GM18873 (cell line): ENCODE measurements at regions not wholly inside any gene's neighbourhood (a gene's known extent, or its start where the extent isn't known, plus 50 kb on each side); places are given as distances from the start of the nearest gene placed in this dataset.
"Not testable (repeated sequence)": the region's sequence is repeated elsewhere in the genome, so short reads cannot be mapped to it uniquely, and the experiment has no call there.

ENCODE experiments used
- ATAC-seq: cut with Tn5 transposase; IDR thresholded peaks from one replicate; pipeline ENCODE4 v1.9.1; 2021; ENCODE audit warnings: mild to moderate bottlenecking, moderate library complexity, moderate number of reproducible peaks; ENCODE audit not compliant: unreplicated experiment, low FRiP score

- ATAC-seq: no peak
Measured at GRCh38 chr15:66993874-66994696, 71.3 kb upstream of the SMAD3 start.

GRCh38 chr15:66994927-66995656, 70.3 kb upstream of the SMAD3 start:
- ATAC-seq: no peak

DNA sequence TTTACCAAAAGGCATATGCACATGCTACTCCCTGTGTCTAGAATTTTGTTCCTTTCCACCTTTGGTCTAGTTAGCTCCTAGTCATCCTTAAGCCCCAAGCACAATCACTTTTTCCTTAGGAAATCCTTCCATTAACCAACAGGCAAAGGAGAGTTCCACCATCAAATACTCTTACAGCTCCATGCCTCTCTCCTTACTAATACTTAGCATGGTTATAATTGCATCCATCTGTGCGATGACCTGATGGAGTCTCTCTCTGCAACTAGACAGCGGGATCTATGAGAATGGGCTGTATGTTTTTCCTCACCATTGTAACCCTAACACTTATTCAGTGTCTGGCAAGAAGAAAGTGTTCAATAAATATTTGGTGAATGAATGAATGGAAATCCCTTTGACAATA, 69.3 kb upstream of the SMAD3 start:
- ATAC-seq: no peak

GRCh38 chr15:66997212-66997611, 68.2 kb upstream of the SMAD3 start:
- ATAC-seq: no peak

DNA sequence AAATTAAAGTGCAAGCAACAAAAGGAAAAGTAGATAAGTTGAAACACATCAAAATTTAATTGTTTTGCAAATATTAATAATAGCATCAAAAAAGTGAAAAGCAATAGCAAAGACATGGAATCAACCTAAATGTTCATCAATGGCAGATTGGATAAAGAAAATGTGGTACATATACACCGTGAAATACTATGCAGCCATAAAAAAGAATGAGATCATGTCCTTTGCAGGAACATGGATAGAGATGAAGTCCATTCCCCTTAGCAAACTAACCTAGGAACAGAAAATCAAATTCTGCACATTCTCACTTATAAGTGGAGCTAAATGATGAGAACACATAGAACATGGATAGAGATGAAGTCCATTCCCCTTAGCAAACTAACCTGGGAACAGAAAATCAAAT, 67.2 kb upstream of the SMAD3 start:
- ATAC-seq: not testable (repeated sequence)

DNA sequence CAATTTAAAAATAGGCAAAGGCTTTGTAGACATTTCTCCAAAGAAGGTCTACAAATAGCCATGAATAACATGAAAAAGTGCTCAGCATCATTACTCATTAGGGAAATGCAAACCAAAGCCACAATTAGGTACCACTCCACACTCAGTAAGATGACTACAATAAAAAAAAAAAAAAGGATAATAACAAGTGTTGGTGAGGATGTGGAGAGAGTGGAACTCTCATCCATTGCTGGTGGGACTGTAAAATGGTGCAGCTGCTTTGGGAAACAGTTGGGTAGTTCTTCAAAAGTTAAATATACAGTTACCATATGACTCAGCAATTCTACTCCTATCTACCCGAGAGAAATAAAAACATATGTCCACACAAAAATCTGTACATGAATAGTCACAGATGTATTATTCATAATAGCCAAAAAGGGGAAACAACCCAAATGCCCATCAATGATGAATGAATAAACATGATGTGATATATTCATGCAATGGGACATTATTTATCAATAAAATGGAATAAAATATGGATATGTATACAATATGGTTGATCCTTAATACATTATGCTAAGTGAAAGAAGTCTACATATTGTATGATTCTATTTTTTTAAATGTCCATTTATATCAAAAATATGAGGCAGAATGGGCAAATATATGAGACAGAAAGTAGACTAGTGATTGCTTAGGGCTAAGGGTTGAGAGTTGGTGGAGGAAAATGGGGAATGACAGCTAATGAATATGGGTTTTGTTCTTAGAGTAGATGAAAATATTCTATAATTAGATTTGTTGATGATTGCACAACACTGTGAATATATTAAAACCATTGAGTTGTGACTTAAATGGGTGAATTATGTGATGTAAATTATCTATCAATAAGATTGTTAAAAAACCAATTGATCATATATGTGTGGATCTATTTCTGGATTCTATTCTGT, 66.1 kb upstream of the SMAD3 start:
- no peak for ATAC-seq

- no peak for ATAC-seq
Measured at GRCh38 chr15:67000896-67001295, 64.5 kb upstream of the SMAD3 start.

DNA sequence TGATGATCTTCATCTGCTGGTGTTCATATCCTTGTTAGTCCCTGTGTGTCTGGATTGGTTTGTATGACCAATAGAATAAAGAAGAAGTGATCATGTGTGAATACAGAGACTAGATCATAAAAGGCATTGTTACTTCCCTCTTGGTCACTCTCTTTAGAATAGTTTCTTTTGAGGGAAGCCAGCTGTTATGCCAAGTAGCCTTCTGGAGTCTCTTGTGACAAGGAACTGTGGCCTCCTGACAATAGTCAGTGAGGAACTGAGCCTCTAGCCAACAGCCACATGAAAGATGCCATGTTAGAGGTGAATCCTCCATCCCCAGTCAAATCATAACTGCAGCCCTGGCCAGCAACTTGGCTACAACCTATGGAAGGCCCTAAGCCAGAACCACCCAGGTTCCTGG, 63.0 kb upstream of the SMAD3 start:
- no peak for ATAC-seq

DNA sequence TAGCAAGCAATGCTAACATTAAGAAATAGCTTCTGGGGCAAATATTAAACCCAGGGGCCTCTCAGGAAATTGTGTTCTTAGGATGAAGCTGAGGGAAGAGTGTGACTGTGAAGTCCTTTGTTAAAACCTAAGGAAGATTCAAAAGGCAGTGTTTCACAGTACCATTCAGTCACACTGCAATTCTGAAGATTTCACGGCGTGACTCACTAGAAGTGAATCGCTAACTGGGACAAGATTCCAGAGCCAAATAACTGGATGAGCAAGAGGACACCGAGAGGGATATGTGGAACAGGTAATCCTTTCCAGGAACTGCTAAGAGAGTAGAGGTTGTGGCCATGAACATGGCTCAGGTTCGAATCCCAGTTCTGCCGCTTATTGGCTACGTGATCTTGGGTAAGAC, 61.8 kb upstream of the SMAD3 start:
- no peak for ATAC-seq

DNA sequence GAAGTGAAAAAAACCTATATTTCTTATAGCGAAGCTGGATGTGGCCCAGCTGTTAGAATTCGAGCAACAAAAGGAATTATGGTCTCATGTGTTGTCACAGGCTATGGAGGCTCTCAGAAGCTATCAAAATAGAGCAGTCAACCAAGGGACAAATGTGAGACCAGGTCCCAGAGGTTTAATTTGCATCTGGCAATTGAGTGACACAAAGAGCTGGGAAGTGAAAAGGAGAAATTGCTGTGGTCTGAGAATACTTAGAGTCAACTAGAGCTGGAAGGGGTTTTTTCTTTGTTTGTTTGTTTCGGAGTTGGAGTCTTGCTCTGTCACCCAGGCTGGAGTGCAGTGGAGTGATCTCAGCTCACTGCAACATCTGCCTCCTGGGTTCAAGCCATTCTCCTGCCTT, 61.3 kb upstream of the SMAD3 start:
- no peak for ATAC-seq

GRCh38 chr15:67005294-67005996, 60.0 kb upstream of the SMAD3 start:
- ATAC-seq: no peak

GRCh38 chr15:67006083-67007065, 59.0 kb upstream of the SMAD3 start:
- ATAC-seq: no peak

DNA sequence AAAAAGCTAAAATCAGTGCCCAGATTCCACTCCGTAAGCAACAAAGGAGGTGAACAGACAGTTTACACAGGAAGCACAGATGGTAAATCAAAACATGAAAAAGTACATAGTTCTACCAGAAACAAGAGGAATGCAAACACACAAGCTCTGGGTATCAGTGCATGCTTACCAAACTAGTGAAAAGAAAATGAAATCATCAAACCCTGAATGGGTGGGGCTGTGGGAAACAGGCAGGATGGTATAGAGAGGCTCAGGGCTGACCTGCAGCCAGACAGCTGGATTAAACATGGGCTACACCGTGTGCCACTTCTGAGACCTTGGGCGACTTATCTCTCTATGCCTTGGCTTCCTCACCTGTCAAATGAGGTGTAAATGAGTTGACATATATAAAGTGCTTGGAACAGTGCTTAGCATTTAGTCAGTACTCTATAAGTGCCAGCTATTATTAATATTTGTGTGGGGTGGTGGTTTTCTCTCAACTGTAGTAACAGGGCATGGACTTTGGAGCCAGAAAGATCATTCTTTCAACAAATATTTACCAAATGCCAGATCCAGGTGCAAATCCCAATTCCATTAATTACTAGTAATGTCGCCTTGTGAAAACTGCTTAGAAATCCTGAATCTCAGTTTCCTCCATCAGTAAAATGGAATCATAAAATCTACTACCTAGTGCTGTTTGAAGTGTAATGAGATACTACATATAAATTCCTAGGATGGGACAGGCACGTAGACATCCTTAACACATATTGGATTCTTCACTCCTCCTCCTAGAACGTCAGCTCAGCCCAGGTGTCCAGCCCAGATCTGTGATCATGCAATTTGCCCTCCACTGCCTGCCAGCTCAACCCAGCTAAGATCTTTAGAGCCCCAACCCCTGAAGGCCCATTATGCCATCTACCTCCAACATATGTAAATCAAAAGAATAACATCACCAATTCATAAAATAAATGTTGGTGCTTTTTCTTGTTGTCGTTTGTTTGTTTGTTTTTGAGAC, 55.5 kb upstream of the SMAD3 start:
- no peak for ATAC-seq

DNA sequence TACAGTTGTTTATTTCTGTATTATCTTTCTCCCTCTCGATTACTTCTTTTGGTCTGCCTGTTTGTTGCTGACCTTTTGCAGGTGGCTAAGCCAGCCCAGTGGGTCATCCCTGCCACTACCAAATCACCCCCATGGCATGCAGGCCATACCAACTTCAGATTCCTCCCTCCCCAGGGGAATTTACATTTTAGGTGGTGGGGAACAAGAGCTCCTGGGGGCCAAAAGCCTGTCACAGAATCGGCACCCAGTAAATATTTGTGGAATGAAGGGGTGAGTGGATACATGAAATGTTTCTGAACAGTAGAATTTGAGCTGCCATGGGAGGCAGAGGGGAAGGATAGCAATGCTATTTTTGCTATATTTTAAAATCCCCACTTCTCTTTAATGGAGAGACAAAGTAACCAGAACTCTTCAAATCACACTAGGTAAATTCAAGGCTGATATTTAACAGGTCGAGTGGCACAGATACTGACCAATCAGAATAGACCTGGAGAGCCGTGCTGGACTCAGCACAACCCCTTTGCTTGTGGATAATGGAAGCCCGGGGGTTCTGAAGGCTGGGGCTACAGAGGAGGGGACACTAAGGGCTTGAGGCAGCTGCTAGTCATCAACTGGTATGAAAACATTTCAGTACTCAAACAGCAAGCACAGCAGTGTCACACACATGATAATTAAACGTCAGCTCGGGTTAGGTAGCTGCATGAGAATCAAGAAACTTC, 54.3 kb upstream of the SMAD3 start:
- ATAC-seq: no peak

DNA sequence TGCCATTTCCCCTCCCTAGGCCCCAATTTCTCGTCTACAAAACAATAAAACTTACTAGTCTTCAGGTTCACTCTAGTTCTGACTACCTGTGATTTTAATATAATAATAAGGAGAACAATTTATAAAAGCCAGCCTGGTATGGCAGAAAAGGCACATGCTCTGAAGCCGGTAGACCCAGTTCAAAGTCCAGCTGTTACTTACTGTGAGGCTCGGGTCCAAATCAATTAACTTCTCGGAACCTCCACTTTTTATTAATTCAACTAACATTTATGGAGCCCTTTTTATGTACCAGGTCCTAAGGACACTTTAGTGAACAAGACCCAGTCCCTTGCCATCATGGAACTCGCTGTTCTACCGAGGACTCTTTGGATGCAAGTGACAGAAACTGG, 53.8 kb upstream of the SMAD3 start:
- no peak for ATAC-seq

GRCh38 chr15:67013696-67014095, 51.7 kb upstream of the SMAD3 start:
- ATAC-seq: no peak
